Loucy (cell line): ENCODE measurements at regions not wholly inside any gene's neighbourhood (a gene's known extent, or its start where the extent isn't known, plus 50 kb on each side); places are given as distances from the start of the nearest gene placed in this dataset.

Experiments used
- EZH2phosphoT487 ChIP-seq: fragments of 200-600 bp; IDR thresholded peaks from 2 replicates; pipeline ENCODE4 v1.6.1; 2018; ENCODE audit warnings: antibody characterized with exemption, mild to moderate bottlenecking, moderate library complexity, borderline replicate concordance
- TF ChIP-seq, protein P1 (sequence below): fragments of 200-600 bp; sonication (generic); conservative IDR thresholded peaks from 2 replicates; pipeline ENCODE4 v1.5.1; 2014; ENCODE audit warnings: mild to moderate bottlenecking, antibody characterized with exemption, low read length

DNA sequence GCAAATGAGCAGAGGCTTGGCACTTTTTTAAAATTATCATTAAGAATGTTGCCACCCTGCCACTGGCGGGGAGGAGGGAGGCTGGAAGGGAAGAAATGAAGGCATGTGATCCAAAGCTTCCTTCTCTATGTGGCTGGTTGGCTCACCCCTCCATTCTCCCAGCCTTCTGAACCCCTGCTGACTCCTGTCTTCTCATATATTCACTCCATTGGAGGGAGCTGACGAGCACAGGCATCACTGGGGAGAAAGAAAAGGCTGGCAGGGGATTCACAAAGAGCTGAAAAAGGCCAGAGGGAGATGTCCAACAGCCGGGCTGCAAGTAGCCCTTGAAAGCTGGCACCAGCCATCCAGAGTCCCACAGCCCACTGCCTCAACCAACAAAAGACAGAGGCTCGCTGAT is 495.6 kb downstream of the BCOR start:
- TF ChIP-seq, protein P1, sequence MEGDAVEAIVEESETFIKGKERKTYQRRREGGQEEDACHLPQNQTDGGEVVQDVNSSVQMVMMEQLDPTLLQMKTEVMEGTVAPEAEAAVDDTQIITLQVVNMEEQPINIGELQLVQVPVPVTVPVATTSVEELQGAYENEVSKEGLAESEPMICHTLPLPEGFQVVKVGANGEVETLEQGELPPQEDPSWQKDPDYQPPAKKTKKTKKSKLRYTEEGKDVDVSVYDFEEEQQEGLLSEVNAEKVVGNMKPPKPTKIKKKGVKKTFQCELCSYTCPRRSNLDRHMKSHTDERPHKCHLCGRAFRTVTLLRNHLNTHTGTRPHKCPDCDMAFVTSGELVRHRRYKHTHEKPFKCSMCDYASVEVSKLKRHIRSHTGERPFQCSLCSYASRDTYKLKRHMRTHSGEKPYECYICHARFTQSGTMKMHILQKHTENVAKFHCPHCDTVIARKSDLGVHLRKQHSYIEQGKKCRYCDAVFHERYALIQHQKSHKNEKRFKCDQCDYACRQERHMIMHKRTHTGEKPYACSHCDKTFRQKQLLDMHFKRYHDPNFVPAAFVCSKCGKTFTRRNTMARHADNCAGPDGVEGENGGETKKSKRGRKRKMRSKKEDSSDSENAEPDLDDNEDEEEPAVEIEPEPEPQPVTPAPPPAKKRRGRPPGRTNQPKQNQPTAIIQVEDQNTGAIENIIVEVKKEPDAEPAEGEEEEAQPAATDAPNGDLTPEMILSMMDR = no peak
- TF ChIP-seq EZH2phosphoT487 = no peak
